Epidermal melanocyte (primary cell): ENCODE measurements at regions not wholly inside any gene's neighbourhood (a gene's known extent, or its start where the extent isn't known, plus 50 kb on each side); places are given as distances from the start of the nearest gene placed in this dataset.

ENCODE experiments used
- DNase-seq: peaks from one replicate; pipeline ENCODE4 v3.0.0; 2011; ENCODE audit warnings: low spot score; ENCODE audit not compliant: insufficient read length

GRCh38 chr1:216924732-216925131 is 201.5 kb upstream of the ESRRG start:
- DNase-seq = no peak

- no peak for DNase-seq
Observed at GRCh38 chr1:216923601-216924000, 200.4 kb upstream of the ESRRG start.

GRCh38 chr1:216922406-216922805 is 199.2 kb upstream of the ESRRG start:
- no peak for DNase-seq

GRCh38 chr1:216921866-216922265 is 198.6 kb upstream of the ESRRG start:
- DNase-seq = no peak

GRCh38 chr1:216919060-216919970 is 196.1 kb upstream of the ESRRG start:
- DNase-seq = no peak

GRCh38 chr1:216916890-216917438 is 193.7 kb upstream of the ESRRG start:
- DNase-seq = no peak

GRCh38 chr1:216914974-216915373 is 191.7 kb upstream of the ESRRG start:
- no peak for DNase-seq

- DNase-seq = no peak
Observed at GRCh38 chr1:216913976-216914375, 190.7 kb upstream of the ESRRG start.

GRCh38 chr1:216910081-216910840 is 187.0 kb upstream of the ESRRG start:
- DNase-seq = peak; percentile 20

GRCh38 chr1:216908126-216908525 is 184.9 kb upstream of the ESRRG start:
- DNase-seq = no peak

- DNase-seq = no peak
Observed at GRCh38 chr1:216907100-216907499, 183.9 kb upstream of the ESRRG start.

GRCh38 chr1:216905781-216906180 is 182.6 kb upstream of the ESRRG start:
- DNase-seq = no peak

- DNase-seq = no peak
Observed at GRCh38 chr1:216905137-216905536, 181.9 kb upstream of the ESRRG start.

GRCh38 chr1:216904471-216904870 is 181.2 kb upstream of the ESRRG start:
- DNase-seq = no peak

- no peak for DNase-seq
Observed at GRCh38 chr1:216903382-216903740, 180.1 kb upstream of the ESRRG start.

GRCh38 chr1:216902669-216903381 is 179.6 kb upstream of the ESRRG start:
- no peak for DNase-seq

- no peak for DNase-seq
Observed at GRCh38 chr1:216900116-216900620, 176.9 kb upstream of the ESRRG start.

GRCh38 chr1:216898801-216899200 is 175.6 kb upstream of the ESRRG start:
- DNase-seq = no peak

GRCh38 chr1:216896146-216896545 is 172.9 kb upstream of the ESRRG start:
- DNase-seq = no peak

GRCh38 chr1:216894494-216894893 is 171.3 kb upstream of the ESRRG start:
- no peak for DNase-seq

- DNase-seq = no peak
Observed at GRCh38 chr1:216892581-216893160, 169.4 kb upstream of the ESRRG start.
